ENCODE measurements at regions not wholly inside any gene's neighbourhood (a gene's known extent, or its start where the extent isn't known, plus 50 kb on each side); places are given as distances from the start of the nearest gene placed in this dataset.

GRCh38 chr2:122182616-122183355, 427.3 kb downstream of the TSN start:
- DNase-seq = no peak

DNA sequence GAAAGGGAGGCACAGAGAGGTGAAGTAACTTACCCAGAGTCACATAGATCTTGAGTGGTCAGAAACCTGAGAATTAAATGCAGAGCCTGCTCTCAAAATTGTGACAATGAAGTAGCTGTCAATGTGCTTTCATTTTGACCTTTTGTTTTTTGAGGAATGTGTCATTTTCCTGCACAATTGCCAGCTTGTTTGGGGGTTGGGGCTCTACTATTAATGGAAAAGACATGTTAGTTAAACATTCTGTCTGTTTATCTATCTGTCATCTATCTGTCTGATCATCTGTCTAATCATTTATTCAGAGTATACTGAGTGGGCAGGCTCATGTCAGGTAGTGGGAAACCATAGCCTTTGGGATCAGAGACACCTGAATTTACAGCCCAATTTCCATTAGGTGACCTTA, 428.4 kb downstream of the TSN start:
- DNase-seq = no peak

DNA sequence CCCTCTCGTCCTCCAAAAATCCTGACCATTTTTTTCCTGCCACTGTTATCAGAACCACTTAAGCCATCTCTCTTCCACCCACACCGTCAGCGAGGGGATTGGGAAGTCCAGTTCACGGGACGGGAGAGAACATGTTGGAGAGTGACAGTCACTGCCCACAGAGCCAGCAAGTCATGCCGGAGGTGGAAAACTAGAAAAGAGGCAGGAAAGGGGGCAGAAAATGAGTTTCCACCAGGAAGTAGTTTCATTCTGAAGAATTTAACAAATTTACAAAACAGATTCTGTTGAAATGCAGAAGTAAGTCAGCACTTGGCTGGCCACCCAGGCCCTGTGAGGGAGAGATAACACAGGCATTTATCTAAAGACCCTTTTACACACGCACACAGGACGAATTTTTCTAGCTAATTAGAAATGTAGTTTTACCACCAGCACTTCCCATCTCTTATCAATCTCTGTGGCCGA, 431.3 kb downstream of the TSN start:
- no peak for DNase-seq

DNA sequence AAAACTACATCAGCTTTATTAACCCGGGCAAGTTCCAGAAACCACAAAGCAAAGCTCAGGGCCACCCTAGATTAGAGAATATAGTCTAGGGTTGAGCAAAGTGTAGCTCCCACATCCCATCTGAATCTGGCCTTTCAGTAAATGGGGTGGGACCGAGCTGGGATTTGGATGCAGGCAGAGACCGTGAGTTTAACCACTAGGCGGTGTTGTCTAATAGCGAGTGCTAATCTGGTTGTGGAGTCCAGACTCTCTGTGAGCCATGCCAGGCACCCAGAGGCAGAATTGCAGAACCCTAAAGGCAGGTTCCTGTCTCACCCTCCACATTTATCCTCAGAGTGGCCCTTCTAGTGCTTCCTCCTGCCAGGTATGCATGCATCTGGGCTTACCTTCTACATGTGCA, 435.9 kb downstream of the TSN start:
- no peak for DNase-seq

DNA sequence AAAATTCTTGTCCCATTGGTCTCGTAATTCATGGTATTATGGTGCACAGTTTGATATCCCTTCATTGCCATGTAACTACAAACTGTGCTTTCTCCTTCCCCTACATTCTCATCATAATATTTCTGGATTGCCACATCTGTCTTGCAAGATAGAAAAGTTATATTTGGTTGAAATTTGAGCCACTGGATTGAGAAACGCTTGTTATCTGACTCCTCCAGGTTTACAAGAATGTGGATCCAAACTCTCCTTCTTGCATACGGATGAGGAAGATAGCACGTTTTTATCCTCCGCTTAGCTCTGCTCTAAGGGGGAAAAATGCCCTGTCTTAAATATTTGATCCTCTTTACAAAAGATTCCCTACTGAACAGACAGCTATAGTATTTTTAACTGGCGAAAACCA, 438.2 kb downstream of the TSN start:
- DNase-seq = no peak

DNA sequence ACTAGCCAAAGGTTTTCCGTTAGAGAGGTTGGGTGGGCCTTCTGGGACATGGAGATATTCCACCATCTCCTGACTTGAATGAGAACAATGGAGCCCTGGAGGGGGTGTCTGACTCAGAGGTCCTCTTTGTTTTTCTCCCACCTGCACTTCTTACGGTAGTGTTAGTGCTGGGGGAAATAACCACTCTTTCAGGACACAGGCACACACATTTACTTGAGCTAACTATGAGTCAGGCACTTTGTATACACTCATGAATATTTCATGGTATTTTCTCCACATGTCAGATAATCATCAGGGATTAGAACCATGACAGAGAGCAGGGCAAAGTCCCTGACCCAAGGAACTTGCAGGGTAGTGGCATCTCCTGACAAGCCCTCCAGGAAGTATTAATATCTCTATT, 439.1 kb downstream of the TSN start:
- DNase-seq = no peak

GRCh38 chr2:122203523-122203922, 448.1 kb downstream of the TSN start:
- no peak for DNase-seq

DNA sequence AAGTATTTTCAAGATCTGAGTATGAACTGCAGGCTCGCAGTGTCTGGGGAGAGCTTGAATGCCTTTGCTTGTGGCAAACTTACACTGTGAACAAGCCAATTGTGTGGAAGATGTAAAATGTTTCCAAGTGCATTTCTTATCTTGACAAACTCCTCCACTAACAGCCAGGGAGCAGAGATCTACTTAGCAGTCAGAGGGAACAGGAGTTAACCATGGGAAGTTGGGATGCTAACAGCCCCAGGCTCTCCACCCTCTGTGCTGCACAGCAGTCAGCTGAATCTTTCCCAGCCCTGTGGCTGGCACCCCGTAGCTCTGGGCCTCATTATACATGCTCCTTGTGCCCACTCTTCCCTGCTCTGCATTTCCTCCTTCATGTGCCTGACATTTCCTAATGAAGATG, 450.2 kb downstream of the TSN start:
- no peak for DNase-seq

DNA sequence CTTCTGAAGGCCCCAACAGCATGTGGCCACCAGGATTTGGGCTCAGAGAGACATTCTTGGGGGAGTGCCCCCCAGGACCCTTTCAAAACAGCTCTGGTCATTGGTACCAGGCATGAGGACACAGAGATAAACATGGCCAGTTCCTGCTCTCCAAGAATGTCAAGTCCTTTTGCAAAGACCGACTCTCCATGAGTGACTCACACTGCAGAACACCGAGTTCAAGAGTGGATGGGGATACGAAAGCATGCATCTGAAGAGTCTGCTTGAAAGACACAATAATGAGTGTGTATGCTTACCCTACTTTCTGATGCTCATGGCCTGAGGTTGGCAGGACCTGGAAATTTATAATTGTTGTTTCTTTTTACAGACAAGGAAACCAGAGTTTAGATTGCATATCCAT, 450.6 kb downstream of the TSN start:
- no peak for DNase-seq

DNA sequence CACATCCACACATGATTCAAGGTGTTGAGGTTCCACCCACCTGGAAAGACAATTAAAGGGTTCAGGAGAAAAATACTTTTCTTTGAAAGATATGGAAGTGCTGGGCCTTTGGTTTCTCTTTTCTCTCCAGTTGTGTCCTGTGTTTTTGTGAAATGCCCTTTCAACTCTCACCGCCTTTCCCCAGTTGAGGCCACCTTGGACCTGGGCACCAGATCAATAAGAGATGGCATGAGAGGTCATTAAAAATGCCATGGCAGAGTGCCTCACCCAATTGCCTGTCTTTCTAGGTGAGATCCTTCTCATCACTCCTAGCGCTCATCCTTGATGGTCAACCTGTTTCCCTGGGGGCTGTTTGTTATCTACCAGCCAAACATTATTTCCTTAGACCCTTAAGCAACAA, 453.9 kb downstream of the TSN start:
- DNase-seq = no peak

DNA sequence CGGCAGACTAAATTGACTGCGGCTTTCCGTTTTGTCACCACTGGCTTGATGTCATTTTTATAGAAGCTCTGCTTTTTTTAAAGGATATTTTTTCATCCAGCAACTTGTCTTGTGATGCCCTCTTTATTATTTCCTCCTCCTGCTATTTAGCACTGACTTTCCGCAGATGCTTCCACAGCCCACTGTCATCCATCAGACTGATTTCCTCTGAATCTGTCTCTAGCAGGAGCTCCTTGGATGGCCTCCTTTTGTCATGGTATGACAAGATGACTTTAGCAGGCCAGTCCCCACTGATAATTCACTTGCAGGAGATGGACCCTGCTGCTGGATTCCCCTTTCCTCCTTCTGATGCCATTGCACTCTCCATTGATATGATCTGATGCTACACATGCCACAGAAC, 454.6 kb downstream of the TSN start:
- DNase-seq = no peak

DNA sequence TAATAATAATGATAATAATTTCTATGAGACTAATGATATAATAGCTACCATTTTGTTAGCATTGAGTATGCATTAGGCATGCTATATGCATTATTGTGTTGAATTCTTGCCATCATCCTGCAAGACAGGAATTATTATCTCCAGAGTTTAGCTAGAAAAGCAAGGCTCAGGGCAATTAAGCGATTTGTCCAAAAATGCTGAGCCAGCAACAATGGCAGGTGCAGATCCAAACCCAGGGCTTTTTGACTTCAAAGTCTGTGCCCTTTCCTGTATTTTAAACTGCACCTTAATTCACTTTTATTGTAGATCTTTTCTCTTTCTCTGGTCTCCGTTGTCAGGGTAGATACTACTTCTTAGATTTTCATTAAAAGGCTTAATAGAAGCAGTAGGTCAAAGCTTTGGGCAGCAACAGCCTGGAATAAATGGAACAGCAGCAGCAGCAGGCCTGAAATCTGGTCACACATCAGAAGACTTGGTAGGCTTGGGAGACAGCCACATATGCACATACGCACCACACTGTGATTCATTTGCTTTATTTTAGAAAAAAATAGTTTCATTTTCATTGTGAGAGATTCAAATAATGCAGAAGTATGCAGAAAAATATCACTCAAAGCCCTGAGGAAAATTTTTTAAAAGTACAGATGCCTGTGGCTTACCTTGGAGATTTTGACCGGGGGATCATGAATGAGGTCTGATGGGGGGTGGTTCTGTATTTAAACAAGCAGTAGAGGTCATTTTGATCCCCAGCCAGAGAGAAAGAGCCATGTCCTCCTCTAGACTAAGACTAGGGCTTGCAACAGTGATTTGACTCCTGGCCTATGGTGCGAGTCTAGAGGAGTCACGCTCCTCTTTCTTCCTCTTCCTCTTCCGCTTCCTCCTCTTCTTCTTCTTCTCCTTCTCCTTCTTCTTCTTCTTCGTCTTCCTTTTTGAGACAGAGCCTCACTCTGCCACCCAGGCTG, 455.7 kb downstream of the TSN start:
- DNase-seq = no peak

- no peak for DNase-seq
Measured at GRCh38 chr2:122213312-122213711, 457.9 kb downstream of the TSN start.

DNA sequence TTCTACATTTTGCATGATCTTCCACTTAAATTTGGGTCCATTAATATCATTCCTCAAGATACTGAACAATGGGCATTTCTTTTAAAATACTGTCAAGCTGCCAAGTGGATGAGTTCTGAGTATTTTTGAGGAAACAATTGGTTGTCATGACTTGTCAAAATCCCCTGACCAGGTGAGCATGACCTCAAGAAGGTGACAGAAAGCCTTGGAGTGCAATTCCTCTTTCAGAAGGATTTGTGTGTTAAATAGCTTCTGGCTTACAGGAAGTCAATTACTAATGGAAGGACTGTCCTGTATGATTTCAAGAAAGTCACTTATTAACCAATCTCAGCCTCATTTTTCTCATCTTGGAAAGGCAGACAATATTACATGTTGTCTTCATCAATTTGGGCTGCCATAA, 460.6 kb downstream of the TSN start:
- no peak for DNase-seq

- no peak for DNase-seq
Measured at GRCh38 chr2:122216901-122217300, 461.4 kb downstream of the TSN start.

DNA sequence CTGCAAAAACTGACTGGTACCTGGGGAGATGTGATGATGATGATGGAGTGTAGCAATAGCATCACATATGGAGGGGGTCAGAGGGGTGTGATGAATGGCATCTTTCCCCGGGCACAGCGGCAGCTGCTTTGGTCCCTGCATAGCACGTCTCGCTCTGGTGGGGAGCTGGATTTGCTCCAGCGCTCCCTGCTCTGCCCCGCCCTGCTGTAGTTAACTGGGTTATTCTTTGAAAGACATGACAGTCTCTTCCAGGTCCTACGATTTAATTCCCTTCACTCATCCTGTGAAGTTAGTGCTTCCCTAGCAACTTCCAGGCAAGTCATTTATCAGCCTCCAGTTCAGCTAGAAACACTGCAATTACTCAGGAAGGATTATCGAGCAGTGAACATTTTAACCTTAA, 463.1 kb downstream of the TSN start:
- no peak for DNase-seq

- no peak for DNase-seq
Measured at GRCh38 chr2:122219504-122219903, 464.1 kb downstream of the TSN start.

DNA sequence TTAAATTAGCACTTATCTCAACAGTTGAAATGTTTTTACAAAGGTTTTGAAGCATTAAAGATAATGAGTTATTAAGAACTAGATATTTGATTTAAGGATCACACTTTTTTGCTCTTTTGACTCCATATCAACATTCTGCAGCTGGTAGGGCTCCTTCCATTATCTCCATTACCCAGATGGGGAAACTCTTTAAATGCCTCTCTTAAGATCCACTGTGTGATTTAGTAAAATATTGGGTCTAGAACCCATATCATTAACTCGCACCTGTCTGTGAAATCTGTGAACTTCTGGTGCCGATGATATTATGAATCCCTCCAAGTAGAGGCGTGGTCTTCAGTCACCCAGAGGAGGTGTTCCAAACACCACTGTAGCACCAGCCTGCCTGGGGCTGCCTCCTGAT, 466.2 kb downstream of the TSN start:
- DNase-seq = no peak

- DNase-seq = no peak
Measured at GRCh38 chr2:122231296-122231695, 475.8 kb downstream of the TSN start.

DNA sequence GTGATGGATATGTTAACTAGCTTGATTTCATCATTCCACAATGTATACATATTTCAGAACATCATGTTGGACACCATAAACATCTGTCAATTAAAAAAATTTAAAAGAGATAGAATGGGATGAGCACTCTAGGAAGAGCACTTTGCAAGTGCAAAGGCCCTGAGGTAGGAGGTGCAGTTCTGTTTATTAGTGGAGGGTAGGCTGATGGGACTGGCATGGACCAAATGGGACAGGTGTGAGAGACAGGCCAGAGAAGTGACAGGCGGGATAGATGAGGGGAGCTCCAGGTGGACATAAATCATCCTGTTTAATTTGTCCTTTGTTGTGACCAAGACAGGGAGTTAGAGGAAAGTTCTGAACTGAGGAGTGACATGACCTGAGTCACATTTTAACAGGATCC, 477.9 kb downstream of the TSN start:
- DNase-seq = no peak

- DNase-seq = no peak
Measured at GRCh38 chr2:122236152-122236874, 480.9 kb downstream of the TSN start.

GRCh38 chr2:122236925-122237324, 481.5 kb downstream of the TSN start:
- no peak for DNase-seq

DNA sequence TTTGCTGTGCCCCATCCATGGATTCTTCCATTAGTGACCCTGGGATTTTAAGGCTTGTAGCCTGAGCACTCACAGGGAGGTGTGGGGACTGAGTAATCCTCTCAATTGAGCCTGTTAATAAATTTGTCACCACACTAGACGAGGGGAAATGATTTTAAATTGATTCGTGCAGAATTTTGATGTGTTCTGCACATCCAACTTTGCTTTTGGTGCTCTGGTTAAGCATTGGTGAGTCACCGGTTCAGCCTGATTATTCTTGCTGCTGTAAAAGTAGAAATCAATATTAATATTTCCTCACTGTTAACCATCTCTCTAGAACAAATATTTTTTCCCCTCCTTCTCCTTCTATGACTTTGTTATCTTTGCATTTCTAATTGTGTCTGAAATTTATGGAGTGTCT, 482.0 kb downstream of the TSN start:
- no peak for DNase-seq
